NCI-H82 (cell line): ENCODE measurements at regions not wholly inside any gene's neighbourhood (a gene's known extent, or its start where the extent isn't known, plus 50 kb on each side); places are given as distances from the start of the nearest gene placed in this dataset.
A peak's percentile ranks its signal among the peaks of the same experiment; 100 is the strongest.

Source experiments
- DNase-seq: peaks from one replicate; lab custom pipeline; 2025; lab: John Stamatoyannopoulos, UW

DNA sequence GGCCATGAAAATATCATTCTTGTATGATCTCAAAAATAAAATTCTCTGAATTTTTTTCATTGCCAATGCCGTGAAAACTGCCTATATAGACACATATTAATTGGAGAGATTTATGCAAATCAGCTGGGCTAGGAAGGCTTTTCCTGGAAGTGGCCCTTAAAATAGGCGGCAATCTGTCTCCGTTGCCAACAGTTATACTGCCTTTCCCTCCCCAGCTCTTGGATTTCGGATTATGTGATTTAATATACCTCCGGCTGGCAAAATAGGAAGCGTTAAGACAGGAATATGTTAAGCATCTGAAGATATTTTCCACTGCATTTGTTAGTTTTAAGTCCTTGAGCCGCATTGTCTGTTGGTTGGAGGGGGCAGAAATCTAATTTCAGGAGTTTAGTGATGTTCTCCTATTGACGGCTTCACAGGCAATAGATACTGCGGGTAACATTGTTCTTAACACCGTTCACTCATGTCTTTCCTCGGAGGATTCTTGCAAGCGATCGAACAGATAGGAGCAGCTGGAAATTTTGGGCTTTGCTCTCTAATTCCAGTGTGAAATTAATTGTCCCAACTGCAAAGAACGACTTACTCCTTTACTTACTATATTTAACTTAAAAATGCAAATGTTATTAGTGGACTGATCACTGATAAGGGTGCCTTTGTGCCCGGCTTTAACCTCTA lies 113.3 kb downstream of the LINC00237 start:
- DNase-seq = peak; percentile 85

DNA sequence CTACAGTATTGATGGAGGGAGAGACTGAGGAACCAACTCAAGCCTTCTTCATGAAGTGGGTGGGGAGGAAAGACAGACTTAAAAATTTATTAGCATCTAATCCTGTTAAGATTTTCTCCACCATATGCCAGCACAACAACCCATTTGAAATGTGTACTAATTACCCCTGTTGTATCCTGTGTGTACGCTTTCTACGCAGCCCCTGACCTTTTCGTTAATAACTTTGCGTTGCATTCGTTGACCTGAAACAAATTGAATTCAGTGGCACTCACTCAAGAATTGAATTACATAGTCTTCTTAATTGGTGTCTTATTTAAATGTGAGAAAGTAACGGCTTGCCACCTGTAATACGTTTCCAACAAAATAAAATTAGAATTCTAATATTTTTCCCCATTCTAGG lies 113.9 kb downstream of the LINC00237 start:
- peak; percentile 83 for DNase-seq

DNA sequence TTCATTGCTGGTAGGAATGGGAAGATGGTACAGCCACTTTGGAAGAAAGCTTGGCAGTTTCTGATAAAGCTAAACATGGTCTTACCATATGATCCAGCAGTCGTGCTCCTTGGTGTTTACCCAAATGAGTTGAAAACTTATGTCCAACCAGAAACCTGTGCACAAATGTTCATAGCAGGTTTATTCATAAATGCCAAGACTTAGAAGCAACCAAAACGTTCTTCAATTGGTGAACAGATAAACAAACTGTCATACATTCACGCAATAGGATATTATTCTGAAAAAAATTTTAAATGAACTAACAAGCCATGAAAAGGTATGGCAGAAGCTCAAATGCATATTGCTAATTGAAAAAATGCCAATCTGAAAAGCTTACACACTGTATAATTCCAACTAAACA lies 117.1 kb downstream of the LINC00237 start:
- no peak for DNase-seq

DNA sequence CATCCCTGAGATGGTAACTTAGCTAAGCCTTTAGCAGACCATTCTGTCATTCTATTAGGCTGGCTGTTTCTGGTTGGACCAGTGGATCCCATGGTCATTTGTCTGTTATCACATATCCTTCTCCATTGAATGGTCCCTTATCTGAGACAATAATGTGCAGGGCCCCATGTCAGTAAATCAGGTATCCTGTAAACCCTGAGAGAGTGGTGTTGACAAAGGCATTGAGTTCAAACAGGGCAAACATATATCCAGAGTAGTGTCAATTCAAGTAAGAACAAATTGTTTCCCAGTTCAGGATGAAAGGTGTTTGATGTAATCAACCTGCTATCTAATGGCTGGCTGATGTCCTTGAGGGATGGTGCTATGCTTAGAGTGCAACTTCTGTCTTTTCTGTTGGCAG lies 126.2 kb downstream of the LINC00237 start:
- DNase-seq = no peak

DNA sequence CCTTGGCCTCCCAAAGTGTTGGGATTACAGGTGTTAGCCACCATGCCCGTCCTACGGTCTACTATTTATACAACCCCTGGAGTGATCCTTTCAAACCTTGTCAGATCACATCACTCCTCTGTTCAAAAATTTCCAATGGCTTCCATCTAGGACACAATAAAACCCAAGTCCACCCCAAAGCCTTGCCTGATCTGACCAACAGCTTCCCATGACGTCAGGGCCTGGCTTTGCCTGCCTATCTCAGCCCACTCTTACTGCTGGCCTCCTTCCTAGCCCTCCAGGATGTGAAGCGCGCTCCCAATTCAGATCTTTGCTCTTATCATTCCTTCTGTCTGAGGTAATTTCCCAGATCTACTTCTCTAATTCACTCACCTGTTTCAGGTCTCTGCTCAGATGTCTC lies 128.4 kb downstream of the LINC00237 start:
- DNase-seq = no peak

DNA sequence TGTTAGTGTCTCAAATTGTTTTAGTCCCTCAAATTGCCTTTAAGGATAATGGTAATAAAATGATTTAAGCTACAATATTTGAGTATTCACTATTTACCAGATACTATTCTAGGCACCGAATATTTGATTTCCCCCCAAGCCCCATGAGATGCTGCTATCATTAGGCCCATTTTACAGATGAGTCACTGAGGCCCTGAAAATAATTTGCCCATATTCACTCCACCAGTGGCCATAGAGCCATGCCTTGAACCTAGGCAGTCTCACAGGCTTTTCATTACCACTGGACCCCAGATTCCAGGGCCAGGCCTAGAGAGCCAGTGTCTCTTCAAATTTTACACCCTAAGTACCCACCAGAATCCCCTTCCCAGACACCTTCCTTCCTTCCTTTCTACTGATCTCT lies 133.7 kb downstream of the LINC00237 start:
- DNase-seq = no peak

DNA sequence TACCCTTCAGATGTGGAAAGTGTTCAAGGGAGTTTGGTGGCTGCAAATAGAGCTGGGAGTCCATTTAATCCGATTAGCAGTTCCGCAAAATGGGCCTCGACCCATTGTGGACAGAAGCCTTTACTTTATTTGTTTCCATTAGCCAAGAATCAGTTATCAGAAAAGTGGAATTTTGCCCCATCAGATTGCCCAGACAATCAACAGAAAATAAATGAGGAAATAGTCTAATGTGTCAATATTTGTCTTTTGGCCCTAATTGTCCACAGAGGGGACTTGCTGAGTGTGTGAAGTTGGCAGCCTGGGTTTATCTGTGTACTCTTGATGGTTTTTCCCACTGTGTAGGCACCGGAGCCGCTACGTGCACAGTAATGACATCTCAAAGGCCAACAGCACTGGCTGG lies 134.3 kb downstream of the LINC00237 start:
- DNase-seq = no peak

DNA sequence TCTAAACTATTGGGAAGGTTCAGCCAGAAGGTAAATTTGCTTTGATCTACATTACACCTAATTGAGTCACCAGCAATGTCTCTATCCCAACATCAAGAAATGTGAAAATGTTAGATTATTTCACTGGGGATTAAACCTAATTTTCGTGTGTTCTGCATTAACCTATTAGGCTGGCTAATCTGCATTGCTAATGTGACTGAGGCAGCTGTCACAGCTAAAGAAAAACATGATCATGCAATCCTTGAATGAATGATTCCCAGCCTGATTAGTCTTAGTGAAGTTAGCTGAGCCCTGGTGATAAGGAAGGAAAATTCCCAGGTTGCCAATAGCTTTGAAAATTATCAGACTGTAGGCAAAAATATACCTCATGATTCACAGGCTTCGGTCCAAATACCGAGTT lies 135.3 kb downstream of the LINC00237 start:
- DNase-seq = peak; percentile 72

DNA sequence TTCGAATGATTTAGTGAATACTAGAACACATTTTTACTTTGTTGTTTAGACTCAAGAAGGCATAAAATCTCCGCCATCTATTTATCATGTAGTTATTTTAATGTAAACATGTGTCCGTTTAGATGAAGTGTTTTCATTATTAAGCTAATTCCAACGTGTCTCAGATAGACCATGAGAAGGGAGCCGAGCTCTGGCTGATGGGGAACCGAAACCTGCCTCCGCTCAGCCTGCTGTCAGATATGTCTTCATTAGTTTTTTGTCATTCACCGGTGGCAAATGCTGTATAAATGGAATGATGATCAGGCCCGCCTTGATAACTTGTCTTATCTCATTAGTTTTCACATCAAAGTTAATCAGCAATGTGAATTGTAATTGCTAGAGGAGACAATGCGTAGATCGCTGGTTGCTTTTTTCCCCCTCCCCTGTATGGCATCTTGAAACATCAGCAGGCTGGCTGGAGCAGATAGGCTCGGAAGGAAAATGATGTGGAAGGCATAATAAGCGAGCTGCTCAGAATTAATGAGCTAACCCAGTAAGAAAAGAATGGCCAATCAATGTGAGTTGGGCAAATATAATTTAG lies 136.4 kb downstream of the LINC00237 start:
- peak; percentile 27 for DNase-seq

DNA sequence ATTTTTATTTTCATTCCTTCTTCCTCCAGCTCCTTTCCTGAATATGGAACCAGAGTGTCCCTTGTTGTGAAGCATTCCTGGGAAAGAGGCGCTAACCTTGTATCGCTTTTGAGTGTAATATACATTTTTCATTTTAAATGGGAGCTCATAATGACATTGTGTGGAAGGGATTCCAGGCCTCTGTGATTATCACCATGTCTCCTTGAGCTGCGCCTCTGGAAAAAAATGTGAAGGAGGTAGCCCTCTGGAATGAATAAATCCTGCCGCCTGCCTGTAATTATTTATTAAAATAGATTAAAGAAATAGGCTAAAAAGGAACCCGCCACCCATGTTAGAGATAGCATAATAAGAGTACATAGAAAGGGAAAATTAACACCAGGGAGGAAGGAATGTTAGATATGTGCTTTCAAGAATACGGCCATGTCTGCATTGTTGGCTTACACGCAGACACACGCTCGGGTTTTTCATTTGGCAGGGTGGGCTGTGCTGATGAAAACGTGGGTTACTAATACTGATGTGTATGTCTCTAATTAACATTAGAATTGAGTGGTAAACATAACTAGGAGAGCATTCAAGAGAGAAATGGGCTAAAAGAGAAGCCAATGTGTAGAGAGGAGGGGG lies 138.5 kb downstream of the LINC00237 start:
- no peak for DNase-seq

DNA sequence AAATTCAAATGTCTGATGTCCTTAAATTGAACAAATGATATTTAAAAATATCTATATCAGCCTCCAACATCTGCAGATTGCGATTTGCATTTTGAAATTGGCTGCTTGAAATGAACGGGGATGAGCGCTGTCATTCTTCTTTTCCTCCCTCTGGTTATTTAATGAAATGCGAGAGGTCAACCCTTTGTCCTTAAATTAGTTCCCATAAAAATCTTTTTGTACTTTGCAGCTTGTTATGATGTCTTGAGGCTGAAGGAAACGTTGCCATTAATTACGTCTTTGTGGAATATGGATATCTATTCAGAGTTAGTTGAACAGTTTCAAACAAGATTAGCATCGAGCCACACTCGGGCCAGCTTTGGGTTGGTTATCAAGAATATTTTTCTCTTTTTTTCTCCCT lies 140.0 kb downstream of the LINC00237 start:
- DNase-seq = no peak

DNA sequence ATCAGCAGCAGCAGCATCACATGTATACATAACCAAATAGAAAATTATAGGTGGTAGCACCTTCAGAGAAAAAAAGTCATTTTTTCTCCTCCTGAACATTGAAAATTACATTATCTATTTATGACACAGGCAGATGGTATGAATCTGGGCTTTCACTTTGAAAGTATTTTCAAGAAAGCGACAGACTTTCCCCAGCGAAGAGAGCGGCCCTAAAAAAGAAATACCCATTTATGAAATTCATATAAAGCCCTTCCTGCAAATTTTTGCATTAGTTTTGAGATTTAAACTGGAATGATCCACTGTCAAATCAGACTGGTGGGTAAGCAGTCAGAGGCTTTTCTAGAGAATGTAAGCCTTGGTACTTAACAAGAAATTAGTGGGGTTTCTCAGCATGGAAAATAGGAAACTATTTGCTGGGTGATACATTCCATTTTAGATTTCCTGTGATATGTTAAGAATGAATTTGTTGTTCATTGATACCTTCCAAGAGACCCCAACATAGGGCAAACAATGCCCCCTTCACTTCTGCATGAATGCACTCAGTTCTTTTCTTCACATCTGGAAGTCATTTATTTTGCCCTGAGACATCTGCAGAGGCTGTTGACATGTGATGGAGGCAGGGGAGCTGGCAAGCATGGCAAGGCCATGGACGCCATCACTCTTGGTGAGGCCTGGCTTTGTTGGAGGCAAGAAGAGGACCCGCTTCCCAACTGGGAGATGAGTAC lies 147.0 kb downstream of the LINC00237 start:
- DNase-seq = no peak

DNA sequence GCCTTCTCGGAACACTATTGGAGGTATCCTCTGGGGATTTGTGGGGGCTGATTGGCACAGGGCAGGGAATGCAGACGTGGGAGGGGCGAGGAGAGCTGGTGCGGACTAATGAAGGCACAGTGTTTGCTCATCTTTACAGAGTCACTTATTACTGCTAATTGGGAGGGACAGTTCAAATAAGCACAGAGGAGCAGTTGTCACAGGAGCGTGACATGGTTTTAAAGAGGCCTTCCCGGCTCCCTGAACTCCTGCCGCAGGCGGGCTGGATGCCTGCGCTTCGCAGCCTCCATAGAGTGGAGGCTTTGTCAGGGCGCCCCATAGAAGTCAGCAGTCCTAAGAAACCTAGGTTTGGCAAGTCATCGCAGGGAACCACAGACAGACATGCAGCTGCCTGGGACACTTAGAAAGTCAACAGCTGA lies 149.6 kb downstream of the LINC00237 start:
- no peak for DNase-seq

DNA sequence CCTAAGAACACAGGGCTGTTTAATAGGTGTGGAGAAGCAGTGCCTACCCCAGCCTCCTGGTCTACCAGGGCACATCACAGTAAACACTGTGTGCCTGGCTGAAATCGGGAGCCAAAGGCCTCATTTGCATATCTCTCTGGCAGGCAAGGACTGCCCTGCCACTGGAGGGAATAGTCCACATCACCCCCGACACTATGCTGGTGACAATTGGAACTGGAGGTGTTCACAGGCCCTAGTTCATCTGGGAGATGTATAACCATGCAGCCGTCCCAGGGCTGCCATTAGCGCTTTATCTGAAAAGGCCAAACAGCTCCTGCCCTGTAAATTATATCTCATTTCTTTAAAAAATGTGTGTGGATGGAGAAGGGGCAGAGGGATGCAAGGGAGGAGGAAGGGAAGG lies 150.3 kb downstream of the LINC00237 start:
- DNase-seq = no peak

DNA sequence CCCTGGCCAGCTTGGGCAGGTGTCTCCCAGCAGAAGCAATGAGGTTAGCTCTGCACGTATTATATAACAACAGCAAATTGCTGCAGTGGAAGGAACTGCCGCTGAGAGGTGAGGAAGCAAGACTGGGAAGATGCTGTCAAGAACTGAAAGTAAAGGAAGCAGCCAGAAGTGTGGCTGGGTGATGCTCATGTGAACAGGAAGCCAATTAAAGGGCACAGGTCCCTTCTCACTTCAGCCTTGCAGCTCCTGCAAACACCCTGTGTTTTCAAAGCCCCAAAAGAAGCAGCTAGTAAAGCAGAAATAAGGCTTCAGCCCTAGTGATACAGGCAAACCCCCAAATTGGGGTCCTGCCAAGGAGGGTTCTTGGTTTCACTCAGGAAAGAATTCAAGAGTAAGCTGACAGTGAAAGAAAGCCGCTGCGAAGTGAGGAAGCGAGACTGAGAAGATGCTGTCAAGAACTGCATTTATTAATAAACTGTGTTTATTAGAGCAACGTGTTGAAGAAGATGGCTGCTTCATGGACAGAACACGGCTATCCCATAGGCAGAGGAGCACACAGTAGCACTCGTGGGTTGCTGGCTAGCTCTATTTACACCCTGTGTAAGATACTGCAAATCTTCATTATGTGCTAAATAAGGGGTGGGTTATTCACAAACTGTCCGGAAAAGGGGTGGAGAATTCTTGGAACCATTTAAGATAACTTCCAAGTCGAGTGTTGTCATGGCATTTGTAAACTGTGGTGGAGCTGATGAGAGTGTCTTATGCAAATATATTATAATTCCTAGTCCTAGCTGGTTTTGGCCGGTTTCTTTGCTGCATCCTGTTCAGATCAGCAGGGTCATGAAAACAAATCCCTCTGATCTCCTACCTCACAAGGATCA lies 152.2 kb downstream of the LINC00237 start:
- no peak for DNase-seq

DNA sequence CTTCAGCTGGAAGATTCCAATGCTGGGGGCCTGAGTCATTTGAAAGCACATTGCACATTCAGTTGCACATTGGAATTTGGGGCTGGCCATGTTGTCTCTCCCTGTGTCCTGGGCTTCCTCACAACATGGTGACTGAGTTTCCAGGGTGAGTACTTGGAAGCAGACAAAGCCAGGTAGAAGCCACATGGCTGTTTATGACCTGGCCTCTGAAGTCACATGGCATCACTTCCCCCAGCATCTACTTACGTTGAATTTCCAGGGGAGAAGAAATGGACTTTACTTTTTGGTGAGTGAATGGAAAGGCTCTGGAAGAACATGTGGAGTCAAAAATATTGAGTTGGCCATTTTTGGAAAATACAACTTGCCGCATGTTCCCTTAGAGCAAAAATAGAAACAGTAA lies 155.5 kb downstream of the LINC00237 start:
- no peak for DNase-seq

DNA sequence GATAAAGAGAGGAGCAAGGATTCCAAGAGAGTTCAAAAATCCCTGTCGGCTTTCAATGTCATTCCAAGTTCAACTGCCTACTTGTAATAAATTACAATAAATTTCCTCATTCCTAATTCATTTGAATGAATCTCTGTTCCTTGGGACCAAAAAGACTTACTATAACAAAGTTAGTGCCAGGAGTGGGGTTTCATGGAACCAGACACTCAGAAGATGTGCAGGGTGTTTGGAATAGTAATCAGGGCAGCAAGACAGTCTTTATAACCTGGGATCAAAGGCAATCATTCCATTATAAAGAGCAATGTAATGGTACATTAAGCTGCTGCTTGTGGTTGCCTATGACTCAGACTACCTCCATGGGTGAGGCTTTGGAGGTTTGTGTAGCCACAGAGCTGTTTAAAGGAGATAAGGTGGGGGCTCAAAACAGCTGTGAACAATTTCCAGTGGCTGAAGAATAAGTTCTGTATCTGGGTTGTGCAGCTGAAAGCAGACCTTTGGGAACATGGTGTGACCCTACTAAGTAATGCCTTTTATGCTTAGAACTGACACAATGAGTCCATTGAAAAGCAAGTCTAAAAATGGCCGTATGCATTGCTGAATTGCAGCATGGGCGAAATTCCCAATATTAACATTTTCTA lies 159.9 kb downstream of the LINC00237 start:
- DNase-seq = no peak

DNA sequence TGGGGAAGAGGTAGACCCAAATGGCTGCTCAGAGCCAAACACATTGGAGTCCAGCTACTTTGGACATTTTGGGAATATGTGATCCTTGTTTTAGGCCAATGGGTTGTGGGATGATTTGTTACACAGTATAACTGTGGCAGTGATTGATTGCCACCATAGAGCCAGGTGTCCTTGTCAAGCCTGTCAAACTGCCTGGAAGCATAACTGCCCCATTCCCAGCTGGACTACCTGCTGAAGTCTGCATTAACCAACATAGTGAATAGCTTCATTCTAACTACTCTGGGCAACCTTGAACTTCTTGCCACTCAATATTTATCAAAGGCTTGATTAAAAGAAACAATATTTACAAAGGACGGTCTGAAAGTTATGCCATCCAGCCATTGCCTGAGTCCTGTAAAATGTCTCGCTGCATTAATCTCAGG lies 164.7 kb downstream of the LINC00237 start:
- DNase-seq = no peak

DNA sequence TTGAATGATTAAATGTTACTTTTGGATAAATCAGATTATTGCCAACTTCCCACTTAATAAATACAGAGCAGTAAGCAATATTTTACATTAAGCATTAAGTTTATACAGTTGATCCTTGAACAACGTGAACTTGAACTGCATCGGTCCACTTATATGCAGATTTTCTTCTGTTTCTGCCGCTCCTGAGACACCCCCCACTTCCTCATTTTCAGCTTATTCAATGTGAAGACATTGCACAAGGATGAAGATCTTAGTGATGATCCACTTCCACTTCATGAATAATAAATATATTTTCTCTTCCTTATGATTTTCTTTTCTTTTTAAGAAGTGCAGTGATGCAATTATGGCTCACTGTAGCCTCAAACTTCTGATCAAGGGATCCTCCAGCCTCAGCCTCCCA lies 167.2 kb downstream of the LINC00237 start:
- no peak for DNase-seq

DNA sequence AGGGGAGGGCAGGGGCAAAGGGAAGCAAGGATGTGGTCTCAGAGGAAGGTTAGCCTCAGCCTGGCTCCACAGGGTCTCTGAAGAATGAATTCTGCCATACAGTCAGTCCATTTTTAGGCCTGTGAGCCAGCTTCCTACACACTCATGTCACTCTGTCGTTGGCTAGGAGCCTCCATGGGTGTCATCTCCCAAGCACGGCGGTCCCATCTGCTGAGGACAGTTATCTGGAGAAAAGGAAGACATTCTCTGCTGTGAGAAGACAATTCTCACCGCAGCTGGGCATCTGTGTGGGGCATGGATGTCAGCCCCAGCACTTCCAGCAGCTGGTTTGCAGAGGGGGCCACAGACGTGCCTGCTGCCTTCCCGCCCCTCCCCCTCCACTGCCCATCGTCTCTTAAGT lies 167.6 kb downstream of the LINC00237 start:
- no peak for DNase-seq

DNA sequence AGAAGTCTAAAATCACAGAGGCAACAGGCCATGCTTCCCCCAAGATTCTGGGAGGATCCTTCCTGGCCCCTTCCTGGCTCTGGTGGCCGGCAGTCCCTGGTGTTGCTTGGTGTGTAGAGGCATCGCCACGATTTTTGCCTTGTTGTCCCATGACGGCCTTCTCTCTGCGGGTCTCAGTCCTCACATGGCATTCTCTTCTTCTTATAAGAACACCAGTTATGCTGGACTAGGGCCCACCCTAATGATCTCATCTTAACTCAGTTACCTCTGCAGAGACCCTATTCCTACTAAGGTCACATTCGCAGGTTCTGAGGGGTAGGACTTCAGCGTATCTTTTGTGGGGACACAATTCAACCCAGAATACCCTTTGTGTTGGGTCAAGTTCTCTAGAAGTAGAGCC lies 168.0 kb downstream of the LINC00237 start:
- DNase-seq = no peak
